IMR-90 (cell line): ENCODE measurements at regions not wholly inside any gene's neighbourhood (a gene's known extent, or its start where the extent isn't known, plus 50 kb on each side); places are given as distances from the start of the nearest gene placed in this dataset.

Source experiments
- ATAC-seq: fragments of 200-7000 bp; cut with Tn5 transposase; 2 replicates; pipeline ENCODE4 v1.9.1; 2020; ENCODE audit warnings: low read depth, mild to moderate bottlenecking, moderate library complexity
- BruUV-seq: library from RNA; stranded (reverse); fragments of 400-500 nt; replicated peaks from 2 replicates; lab custom pipeline; 2021; lab: Mats Ljungman, UMichigan
- CTCF ChIA-PET: fragments of 300-600 bp; formaldehyde crosslinking; extraction: SDS; loops from one replicate; lab custom pipeline; 2021; ENCODE audit warnings: antibody characterized with exemption; lab: Yijun Ruan, JAX
- POLR2A ChIA-PET: fragments of 300-600 bp; sonication (Branson Sonifier 250); formaldehyde crosslinking; loops from one replicate; lab custom pipeline; 2022; ENCODE audit warnings: antibody characterized with exemption; ENCODE audit not compliant: unreplicated experiment; lab: Charles Lee
- DNase-seq: peaks from one replicate; pipeline ENCODE4 v3.0.0; 2013
- H2AFZ ChIP-seq: replicated peaks from 2 replicates; pipeline ENCODE3; 2013; ENCODE audit warnings: low read length, mild to moderate bottlenecking; ENCODE audit not compliant: poor library complexity
- H2AK5ac ChIP-seq: 2 replicates; pipeline ENCODE4 v1.6.1; 2013; ENCODE audit warnings: low read depth, low read length, inconsistent platforms
- H2AK9ac ChIP-seq: replicated peaks from 2 replicates; pipeline ENCODE3; 2013; ENCODE audit warnings: mild to moderate bottlenecking, low read depth, low read length, moderate library complexity; ENCODE audit not compliant: poor library complexity
- H2BK120ac ChIP-seq: 2 replicates; pipeline ENCODE4 v1.6.1; 2013; ENCODE audit warnings: low read depth, low read length, inconsistent platforms
- H2BK15ac ChIP-seq: 3 replicates; pipeline ENCODE4 v1.6.1; 2013; ENCODE audit warnings: low read depth, low read length, inconsistent platforms
- H2BK20ac ChIP-seq: 2 replicates; pipeline ENCODE4 v1.6.1; 2013; ENCODE audit warnings: low read depth, mild to moderate bottlenecking, inconsistent platforms, low read length, moderate library complexity
- H2BK5ac ChIP-seq: 2 replicates; pipeline ENCODE4 v1.6.1; 2013; ENCODE audit warnings: mild to moderate bottlenecking, low read depth, low read length, inconsistent platforms; ENCODE audit not compliant: poor library complexity, severe bottlenecking
- H3K14ac ChIP-seq: replicated peaks from 2 replicates; pipeline ENCODE4 v1.6.1; 2013; ENCODE audit warnings: low read depth, low read length, inconsistent platforms
- H3K18ac ChIP-seq: 2 replicates; pipeline ENCODE4 v1.6.1; 2013; ENCODE audit warnings: low read depth, low read length, control low read depth
- H3K23ac ChIP-seq: 2 replicates; pipeline ENCODE4 v1.6.1; 2013; ENCODE audit warnings: low read depth, low read length, inconsistent platforms
- H3K27ac ChIP-seq: 2 replicates; pipeline ENCODE4 v1.5.1; 2013; ENCODE audit warnings: mild to moderate bottlenecking, control low read depth, low read length; ENCODE audit not compliant: insufficient read depth
- H3K27me3 ChIP-seq: 2 replicates; pipeline ENCODE4 v1.6.1; 2013; ENCODE audit warnings: low read length; ENCODE audit not compliant: control insufficient read depth, insufficient read depth
- H3K36me3 ChIP-seq: 2 replicates; pipeline ENCODE4 v1.6.1; 2013; ENCODE audit warnings: low read length, mixed read lengths; ENCODE audit not compliant: control insufficient read depth, insufficient read depth
- H3K4ac ChIP-seq: 2 replicates; pipeline ENCODE4 v1.6.1; 2013; ENCODE audit warnings: low read depth, low read length, inconsistent platforms
- H3K4me1 ChIP-seq: 2 replicates; pipeline ENCODE4 v1.6.1; 2013; ENCODE audit warnings: low read length, mixed read lengths; ENCODE audit not compliant: control insufficient read depth, insufficient read depth
- H3K4me2 ChIP-seq: 2 replicates; pipeline ENCODE4 v1.6.1; 2013; ENCODE audit warnings: low read depth, mild to moderate bottlenecking, control low read depth, low read length, moderate library complexity
- H3K4me3 ChIP-seq: 2 replicates; pipeline ENCODE4 v1.5.1; 2013; ENCODE audit warnings: low read depth, mild to moderate bottlenecking, control low read depth, low read length, moderate library complexity; ENCODE audit not compliant: insufficient read depth
- H3K56ac ChIP-seq: 2 replicates; pipeline ENCODE4 v1.6.1; 2013; ENCODE audit warnings: low read length, inconsistent platforms; ENCODE audit not compliant: insufficient read depth; ENCODE audit errors: extremely low read depth
- H3K79me1 ChIP-seq, 2 experiments: 2 replicates each; pipeline ENCODE4 v1.6.1; 2013; ENCODE audit warnings: low read length in 2 of 2, inconsistent platforms in 1 of 2, low read depth in 1 of 2
- H3K9ac ChIP-seq: 2 replicates; pipeline ENCODE4 v1.6.1; 2013; ENCODE audit warnings: low read depth, low read length, control low read depth
- H3K9me1 ChIP-seq: 2 replicates; pipeline ENCODE4 v1.6.1; 2013; ENCODE audit warnings: low read length, inconsistent platforms; ENCODE audit not compliant: insufficient read depth
- H3K9me3 ChIP-seq: 2 replicates; pipeline ENCODE4 v1.6.1; 2013; ENCODE audit warnings: low read length; ENCODE audit not compliant: control insufficient read depth, insufficient read depth
- H4K20me1 ChIP-seq: 2 replicates; pipeline ENCODE4 v1.6.1; 2013; ENCODE audit warnings: low read length, inconsistent platforms; ENCODE audit not compliant: insufficient read depth
- H4K5ac ChIP-seq: 2 replicates; pipeline ENCODE4 v1.6.1; 2013; ENCODE audit warnings: mild to moderate bottlenecking, low read depth, low read length, control low read depth
- H4K8ac ChIP-seq, 2 experiments: 2 replicates each; pipeline ENCODE4 v1.6.1; 2013; ENCODE audit warnings: low read depth in 2 of 2, low read length in 2 of 2, control low read depth in 1 of 2, inconsistent platforms in 1 of 2
- H4K91ac ChIP-seq: 2 replicates; pipeline ENCODE4 v1.6.1; 2013; ENCODE audit warnings: low read depth, low read length, inconsistent platforms; ENCODE audit not compliant: insufficient read depth
- CHD1 ChIP-seq: IDR thresholded peaks from 2 replicates; pipeline ENCODE4 v1.6.1; 2012; ENCODE audit warnings: low read depth, low read length, improper control_type of control experiment
- MXI1 ChIP-seq: IDR thresholded peaks from 2 replicates; pipeline ENCODE4 v1.6.1; 2012; ENCODE audit warnings: low read depth, mild to moderate bottlenecking, low read length, moderate library complexity, borderline replicate concordance
- RAD21 ChIP-seq: IDR thresholded peaks from 2 replicates; pipeline ENCODE4 v1.6.1; 2012; ENCODE audit warnings: low read length, improper control_type of control experiment
- RFX5 ChIP-seq: IDR thresholded peaks from 2 replicates; pipeline ENCODE4 v1.8.0; 2012; ENCODE audit warnings: low read depth, mild to moderate bottlenecking, low read length, moderate library complexity
- SMC3 ChIP-seq: fragments of 150-350 bp; IDR thresholded peaks from 2 replicates; pipeline ENCODE4 v1.6.1; 2016; ENCODE audit warnings: low read depth, mild to moderate bottlenecking, antibody characterized with exemption, low read length, moderate library complexity
- WGBS, 2 experiments: methylation state at CpG; one replicate each; pipeline versions ENCODE4 v1.1.5 to v1.1.7; 2013; ENCODE audit warnings: missing lambda C conversion rate in 2 of 2; ENCODE audit not compliant: insufficient read length in 1 of 2; ENCODE audit errors: extremely low coverage in 2 of 2; 5-methylcytosine and 5-hydroxymethylcytosine counted together
- dilution Hi-C: fragments of 300-500 bp; cut with HindIII; formaldehyde crosslinking; loops from one replicate; pipeline ENCODE4 v1.14.3; 2018; ENCODE audit warnings: low sequenced_read_pairs; ENCODE audit not compliant: unreplicated experiment
- in situ Hi-C: fragments of 300-500 bp; cut with MboI; formaldehyde crosslinking; loops from 3 replicates; pipeline ENCODE4 v1.14.3; 2019; ENCODE audit warnings: low sequenced_read_pairs, inconsistent platforms, mixed read lengths
- intact Hi-C: fragments of 100-400 bp; cut with micrococcal nuclease; formaldehyde crosslinking; loops from 2 replicates; pipeline ENCODE4 v1.10.0; 2022

DNA sequence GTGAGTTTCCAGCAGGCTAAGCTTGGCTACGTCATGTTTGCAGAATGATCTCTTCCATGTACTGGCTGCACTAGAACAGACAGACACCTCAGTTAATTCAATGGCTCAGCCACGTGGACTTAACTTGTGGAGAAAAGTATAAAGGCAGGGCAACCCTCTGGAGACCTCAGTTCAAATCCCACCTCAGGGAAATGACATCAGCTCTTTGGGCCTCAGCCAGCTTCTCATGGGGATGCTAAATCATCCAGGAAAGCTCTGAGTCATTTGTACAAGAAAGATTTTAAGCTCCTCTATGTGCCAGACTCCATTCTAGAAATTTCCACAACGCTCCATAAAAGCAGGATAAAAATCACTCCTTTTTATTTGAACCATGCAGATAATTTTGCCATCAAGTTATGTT lies 128.5 kb upstream of the SALL4 start:
- Histone ChIP-seq H3K56ac (no peak overlapping the region), H3K9me3 (no peaks in the 10 kb centered on the region), H4K8ac (no peak overlapping the region), H2BK20ac (no peak overlapping the region), H2AK9ac (no peak overlapping the region), H2AFZ (no peak overlapping the region), H2BK120ac (no peak overlapping the region), H3K27ac (no peak overlapping the region), H4K91ac (no peak overlapping the region), H3K14ac (no peak overlapping the region), H3K18ac (no peak overlapping the region; the same call in 1 of the 2 replicates), H3K9me1 (no peaks in the 10 kb centered on the region), H2BK15ac (0 out of 3 replicates have a peak overlapping the region, but pooled peaks have one; percentile 32), H3K23ac (no peak overlapping the region), H3K27me3 (no peaks in the 10 kb centered on the region; the same call in 1 of the 2 replicates), H2BK5ac (no peak overlapping the region), H4K5ac (no peak overlapping the region), H3K4ac (no peak overlapping the region), H2AK5ac (peak overlapping the region; percentile 27; the same call in 1 of the 2 replicates), H3K4me2 (no peak overlapping the region), H4K20me1 (no peaks in the 10 kb centered on the region), H3K36me3 (no peaks in the 10 kb centered on the region), H3K9ac (no peak overlapping the region), H3K4me1 (no peaks in the 10 kb centered on the region; the same call in 1 of the 2 replicates), H3K4me3 (no peak overlapping the region), H3K79me1 (no peaks in the 10 kb centered on the region)
- peak; percentile 68 for DNase-seq
- no peak; the same call in none of the 2 replicates for ATAC-seq
- no TSS peak for BruUV-seq
- in situ Hi-C loops, result no loop called here
- ChIA-PET CTCF (no interaction called here), POLR2A (no interaction called here)
- dilution Hi-C loops, result no loop called here
- TF ChIP-seq RFX5, result no peak
- no peak for TF ChIP-seq MXI1
- TF ChIP-seq CHD1, result no peak
- no peak for TF ChIP-seq RAD21
- TF ChIP-seq SMC3, result no peak
- 80% methylated on average over 1 of the region's 3 CpGs; no CpG with 5 or more reads in 1 of the 2 experiments for WGBS, 2 experiments
- intact Hi-C loops, result no loop called here
